ENCODE measurements at regions not wholly inside any gene's neighbourhood (a gene's known extent, or its start where the extent isn't known, plus 50 kb on each side); places are given as distances from the start of the nearest gene placed in this dataset.

DNA sequence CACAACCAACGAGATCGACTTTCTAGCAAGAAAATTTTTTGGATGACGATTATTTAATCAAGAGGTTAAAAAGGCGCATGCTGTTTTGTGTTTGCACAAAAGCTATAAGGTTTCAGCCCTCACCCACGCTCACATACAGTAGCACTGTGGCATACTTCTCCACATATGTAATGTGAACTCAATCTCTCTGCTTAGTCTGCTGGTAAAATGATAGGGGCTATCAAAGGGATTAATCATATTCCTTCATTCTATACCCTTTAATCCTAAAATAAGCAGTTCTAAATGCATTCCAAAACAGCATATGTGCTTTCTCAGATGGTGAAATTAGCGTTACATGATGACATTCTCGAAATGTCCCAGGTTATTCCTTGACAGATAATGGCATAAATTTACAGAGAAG, 196.9 kb upstream of the PRICKLE2 start:
- TF ChIP-seq, protein P1, sequence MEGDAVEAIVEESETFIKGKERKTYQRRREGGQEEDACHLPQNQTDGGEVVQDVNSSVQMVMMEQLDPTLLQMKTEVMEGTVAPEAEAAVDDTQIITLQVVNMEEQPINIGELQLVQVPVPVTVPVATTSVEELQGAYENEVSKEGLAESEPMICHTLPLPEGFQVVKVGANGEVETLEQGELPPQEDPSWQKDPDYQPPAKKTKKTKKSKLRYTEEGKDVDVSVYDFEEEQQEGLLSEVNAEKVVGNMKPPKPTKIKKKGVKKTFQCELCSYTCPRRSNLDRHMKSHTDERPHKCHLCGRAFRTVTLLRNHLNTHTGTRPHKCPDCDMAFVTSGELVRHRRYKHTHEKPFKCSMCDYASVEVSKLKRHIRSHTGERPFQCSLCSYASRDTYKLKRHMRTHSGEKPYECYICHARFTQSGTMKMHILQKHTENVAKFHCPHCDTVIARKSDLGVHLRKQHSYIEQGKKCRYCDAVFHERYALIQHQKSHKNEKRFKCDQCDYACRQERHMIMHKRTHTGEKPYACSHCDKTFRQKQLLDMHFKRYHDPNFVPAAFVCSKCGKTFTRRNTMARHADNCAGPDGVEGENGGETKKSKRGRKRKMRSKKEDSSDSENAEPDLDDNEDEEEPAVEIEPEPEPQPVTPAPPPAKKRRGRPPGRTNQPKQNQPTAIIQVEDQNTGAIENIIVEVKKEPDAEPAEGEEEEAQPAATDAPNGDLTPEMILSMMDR (IDR thresholded peaks at IDR 0.05), result no peak
- TF ChIP-seq POLR2A (IDR thresholded peaks at IDR 0.05) (no peak), EP300 (IDR thresholded peaks at IDR 0.05) (no peak)

All from upper lobe of left lung (tissue), 4 donors.